ENCODE measurements at regions not wholly inside any gene's neighbourhood (a gene's known extent, or its start where the extent isn't known, plus 50 kb on each side); places are given as distances from the start of the nearest gene placed in this dataset.
A peak's percentile ranks its signal among the peaks of the same experiment; 100 is the strongest.
"Not testable (repeated sequence)": the region's sequence is repeated elsewhere in the genome, so short reads cannot be mapped to it uniquely, and the experiment has no call there.

DNA sequence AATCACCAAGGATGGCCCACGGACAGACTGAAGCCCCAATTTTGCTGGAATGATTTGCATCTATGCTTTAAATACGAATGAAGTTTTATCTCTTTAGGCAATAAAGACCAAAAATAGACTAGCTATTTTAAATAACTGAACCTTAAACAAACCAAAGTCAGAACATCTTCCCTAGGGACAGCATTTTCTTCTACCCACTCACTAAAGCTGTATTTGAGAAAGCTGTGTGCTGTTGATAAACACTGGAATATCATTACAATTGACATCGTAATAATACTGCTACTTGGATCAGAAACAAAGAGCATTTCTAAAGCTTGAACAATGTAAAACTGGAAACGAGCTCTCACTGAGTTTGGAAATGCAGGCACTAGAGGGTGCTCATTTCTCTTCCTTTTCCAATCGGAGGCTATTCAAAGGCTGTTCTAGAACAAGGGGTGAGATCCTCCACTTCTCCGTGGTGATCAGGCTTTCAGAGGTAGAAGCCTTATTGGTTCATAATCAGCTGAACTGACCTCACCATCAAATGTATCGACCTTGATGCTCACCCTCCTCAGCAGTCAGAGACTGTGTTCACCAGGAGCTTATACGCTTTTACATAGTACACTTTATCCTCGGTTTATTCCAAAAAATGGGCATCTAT is 225.3 kb upstream of the PRSS1 start:
- TF ChIP-seq, protein P1, sequence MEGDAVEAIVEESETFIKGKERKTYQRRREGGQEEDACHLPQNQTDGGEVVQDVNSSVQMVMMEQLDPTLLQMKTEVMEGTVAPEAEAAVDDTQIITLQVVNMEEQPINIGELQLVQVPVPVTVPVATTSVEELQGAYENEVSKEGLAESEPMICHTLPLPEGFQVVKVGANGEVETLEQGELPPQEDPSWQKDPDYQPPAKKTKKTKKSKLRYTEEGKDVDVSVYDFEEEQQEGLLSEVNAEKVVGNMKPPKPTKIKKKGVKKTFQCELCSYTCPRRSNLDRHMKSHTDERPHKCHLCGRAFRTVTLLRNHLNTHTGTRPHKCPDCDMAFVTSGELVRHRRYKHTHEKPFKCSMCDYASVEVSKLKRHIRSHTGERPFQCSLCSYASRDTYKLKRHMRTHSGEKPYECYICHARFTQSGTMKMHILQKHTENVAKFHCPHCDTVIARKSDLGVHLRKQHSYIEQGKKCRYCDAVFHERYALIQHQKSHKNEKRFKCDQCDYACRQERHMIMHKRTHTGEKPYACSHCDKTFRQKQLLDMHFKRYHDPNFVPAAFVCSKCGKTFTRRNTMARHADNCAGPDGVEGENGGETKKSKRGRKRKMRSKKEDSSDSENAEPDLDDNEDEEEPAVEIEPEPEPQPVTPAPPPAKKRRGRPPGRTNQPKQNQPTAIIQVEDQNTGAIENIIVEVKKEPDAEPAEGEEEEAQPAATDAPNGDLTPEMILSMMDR (IDR thresholded peaks at IDR 0.05; ENCODE audit: control insufficient read depth, extremely low read depth, insufficient read depth): no peak

DNA sequence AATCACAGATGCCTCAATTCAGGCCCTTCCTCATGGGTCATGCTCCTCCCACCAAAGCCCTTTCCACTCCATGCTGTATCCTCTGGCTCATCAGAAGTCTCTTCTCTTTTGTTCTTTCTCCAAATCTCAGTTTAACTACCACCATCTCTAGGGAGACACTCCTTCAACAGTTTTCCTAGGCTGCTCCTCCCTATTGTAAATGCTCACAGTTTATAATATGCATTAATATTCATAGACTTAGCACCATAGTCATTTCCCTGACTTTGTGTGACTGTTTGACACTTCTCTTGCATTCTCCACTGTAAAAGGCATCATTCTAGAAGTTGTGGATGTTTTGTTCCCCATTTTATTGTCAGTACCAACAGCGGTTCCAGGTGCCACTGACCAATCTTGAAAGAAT is 226.5 kb upstream of the PRSS1 start:
- TF ChIP-seq, protein P1 (IDR thresholded peaks at IDR 0.05; ENCODE audit: control insufficient read depth, extremely low read depth, insufficient read depth): no peak
- H3K4me3 ChIP-seq (ENCODE audit: low read depth, low read length): no peak overlapping the region
- DNase-seq (ENCODE audit: low read depth): no peak

More for the DNA sequence above, 225.3 kb upstream of the PRSS1 start:
- H3K4me3 ChIP-seq (ENCODE audit: low read depth, low read length): no peak overlapping the region
- no peak for DNase-seq (ENCODE audit: low read depth)

DNA sequence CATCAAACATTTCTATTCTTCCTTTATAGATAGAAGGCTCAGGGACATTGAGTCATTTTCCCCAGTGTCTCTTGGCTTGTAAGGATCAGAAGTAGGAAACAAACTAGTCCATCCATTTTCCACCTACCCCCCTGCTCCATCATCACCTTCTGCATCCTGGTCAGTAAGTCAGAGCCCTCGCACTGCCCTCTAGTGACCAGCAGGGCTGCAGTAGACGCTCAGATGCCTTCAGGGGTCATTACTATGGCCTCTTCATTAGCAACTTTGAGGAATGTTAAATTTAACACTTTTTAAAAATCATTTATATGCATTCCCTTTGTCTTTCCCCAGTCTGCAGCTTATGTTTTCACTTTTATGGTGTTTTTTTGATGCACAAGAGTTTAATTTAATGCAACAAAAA is 228.4 kb upstream of the PRSS1 start:
- TF ChIP-seq, protein P1 (IDR thresholded peaks at IDR 0.05; ENCODE audit: control insufficient read depth, extremely low read depth, insufficient read depth): peak; percentile 64
- not testable (repeated sequence) for DNase-seq (ENCODE audit: low read depth)

DNA sequence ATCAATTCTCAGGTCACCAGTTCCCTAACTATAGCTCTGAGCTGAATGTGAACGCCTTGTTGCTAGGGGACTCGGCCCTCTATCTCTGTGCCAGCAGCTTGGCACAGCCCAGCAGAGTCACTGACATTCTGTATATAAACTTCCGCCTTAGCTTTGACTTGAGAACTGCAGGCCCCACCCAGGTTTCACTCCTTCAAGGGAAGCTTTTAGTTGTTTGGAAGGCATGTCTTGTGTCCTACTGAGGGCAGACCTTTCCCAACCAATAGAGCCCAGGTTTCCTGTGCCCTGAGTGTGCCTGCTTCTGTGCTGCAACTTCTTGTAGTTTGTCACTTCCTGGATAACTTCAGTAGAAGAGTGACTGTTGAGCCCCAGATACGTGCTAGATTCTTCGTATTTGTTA is 228.8 kb upstream of the PRSS1 start:
- not testable (repeated sequence) for DNase-seq (ENCODE audit: low read depth); H3K4me3 ChIP-seq (ENCODE audit: low read depth, low read length)

More for the DNA sequence above, 228.4 kb upstream of the PRSS1 start:
- not testable (repeated sequence) for H3K4me3 ChIP-seq (ENCODE audit: low read depth, low read length)

DNA sequence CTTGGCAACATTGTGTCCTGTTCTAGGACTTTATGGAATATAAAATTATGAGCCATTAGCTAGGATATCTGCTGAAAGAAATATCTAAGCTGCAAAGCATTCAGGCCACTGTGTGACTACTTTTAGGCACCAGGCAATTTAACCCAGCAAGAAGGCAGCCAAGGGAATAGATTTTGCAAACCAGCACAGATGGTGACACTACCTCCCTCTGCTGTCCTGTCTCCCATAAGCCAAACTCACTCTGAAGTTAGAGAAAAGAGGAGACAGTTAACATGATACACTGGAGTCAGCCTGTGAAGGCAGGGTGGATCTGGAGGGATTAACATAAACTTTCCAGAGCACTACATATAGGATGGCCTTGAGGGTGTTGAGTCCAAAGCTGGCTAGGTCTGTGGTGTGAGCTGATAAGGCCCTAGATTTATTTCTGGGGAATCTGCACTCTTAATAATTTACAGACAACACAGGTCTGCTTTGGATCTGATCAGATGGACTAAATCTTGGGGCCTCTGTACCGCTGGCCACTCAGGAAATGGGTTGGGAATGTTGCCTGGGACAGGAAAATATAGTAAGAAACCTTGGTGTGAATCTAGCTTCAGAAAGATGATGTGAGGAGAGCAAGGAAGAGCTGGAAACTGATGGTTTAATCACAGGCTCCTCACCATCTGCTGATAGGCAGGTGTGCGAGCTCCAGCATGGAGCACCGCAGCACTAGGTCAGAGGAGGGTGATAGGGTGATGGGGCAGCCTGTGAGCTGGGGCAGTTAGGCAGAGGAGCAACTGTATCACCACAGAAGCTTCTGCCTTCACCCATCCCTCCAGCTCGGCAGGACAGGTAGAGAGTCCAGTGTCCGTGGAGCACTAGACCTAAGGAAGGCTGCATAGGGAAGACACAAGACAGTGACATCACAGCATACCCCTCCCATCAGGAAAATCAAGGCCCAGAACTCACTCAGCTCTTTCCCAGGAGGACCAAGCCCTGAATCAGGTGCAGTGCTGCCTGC is 229.9 kb upstream of the PRSS1 start:
- no peak for DNase-seq (ENCODE audit: low read depth)

DNA sequence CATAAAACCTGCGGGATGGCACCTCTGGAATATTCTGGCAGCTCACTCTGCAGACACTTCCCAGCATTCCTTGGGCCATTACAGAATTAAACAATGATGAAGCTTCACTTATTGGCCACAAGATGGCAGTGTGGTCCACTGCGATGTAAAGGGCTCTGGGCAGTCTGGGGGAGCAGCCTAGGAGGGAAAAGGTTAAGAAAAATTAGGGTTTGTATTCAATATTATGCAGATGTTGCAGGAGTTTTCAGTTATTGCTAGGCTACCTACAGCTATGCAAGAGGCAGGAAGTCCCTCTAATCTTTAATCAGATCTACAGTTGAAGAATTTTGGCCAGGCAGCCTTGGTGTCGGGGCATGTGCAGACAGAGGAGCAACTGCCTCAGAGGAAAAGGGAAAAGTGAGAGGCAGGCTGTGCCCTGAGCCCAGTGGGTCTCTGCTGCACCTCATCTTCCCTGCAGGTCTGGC is 233.2 kb upstream of the PRSS1 start:
- H3K4me3 ChIP-seq (ENCODE audit: low read depth, low read length): no peak overlapping the region
- DNase-seq (ENCODE audit: low read depth): peak; percentile 11
- TF ChIP-seq, protein P1 (IDR thresholded peaks at IDR 0.05; ENCODE audit: control insufficient read depth, extremely low read depth, insufficient read depth): peak; percentile 93

More for the DNA sequence above, 229.9 kb upstream of the PRSS1 start:
- no peak overlapping the region for H3K4me3 ChIP-seq (ENCODE audit: low read depth, low read length)
- TF ChIP-seq, protein P1 (IDR thresholded peaks at IDR 0.05; ENCODE audit: control insufficient read depth, extremely low read depth, insufficient read depth): no peak

DNA sequence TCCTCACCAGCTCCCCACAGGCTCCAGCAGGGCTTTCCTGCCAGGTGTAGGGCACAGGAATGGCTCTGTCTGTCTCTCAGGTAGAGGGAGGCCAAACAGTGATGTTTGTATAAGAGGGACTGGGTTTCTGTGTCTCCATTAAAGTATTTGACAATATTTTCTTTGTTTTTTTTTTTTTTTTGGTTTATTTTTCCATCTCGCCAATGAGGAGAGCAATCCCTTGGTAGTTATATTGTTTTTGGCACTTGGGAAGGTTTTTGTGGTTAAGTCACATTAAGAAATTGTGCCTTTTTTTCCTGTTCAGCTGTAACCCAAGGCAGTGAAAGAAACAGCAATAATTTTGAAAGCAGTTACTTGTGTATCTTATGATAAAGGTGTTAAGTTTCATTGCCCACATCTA is 234.6 kb upstream of the PRSS1 start:
- H3K4me3 ChIP-seq (ENCODE audit: low read depth, low read length); DNase-seq (ENCODE audit: low read depth): not testable (repeated sequence)
